ENCODE measurements at regions not wholly inside any gene's neighbourhood (a gene's known extent, or its start where the extent isn't known, plus 50 kb on each side); places are given as distances from the start of the nearest gene placed in this dataset.

DNA sequence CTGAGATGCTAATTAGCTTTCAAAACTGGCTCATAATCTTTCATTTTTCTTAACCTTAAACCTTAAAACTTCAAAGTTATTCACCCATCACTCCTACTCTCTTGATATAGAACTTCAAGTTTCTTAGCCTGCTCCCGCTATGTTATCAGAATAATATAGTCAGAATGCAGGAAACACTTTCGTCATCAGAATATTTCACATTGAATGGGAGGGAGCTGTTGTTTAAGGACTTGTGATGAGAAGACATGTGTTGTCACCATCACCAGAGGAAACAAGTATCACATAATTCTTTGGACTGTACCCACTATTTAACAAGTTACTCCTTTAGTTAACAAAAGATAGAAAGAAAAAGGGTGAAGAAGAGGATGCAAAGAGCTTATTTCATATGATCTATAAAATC is 65.0 kb upstream of the FNDC3A start:
- TF ChIP-seq, protein P1, sequence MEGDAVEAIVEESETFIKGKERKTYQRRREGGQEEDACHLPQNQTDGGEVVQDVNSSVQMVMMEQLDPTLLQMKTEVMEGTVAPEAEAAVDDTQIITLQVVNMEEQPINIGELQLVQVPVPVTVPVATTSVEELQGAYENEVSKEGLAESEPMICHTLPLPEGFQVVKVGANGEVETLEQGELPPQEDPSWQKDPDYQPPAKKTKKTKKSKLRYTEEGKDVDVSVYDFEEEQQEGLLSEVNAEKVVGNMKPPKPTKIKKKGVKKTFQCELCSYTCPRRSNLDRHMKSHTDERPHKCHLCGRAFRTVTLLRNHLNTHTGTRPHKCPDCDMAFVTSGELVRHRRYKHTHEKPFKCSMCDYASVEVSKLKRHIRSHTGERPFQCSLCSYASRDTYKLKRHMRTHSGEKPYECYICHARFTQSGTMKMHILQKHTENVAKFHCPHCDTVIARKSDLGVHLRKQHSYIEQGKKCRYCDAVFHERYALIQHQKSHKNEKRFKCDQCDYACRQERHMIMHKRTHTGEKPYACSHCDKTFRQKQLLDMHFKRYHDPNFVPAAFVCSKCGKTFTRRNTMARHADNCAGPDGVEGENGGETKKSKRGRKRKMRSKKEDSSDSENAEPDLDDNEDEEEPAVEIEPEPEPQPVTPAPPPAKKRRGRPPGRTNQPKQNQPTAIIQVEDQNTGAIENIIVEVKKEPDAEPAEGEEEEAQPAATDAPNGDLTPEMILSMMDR (IDR thresholded peaks at IDR 0.05): no peak
- TF ChIP-seq POLR2A (IDR thresholded peaks at IDR 0.05): no peak
- no peak for DNase-seq
- H3K4me3 ChIP-seq: no peak overlapping the region
- H3K4me1 ChIP-seq: no peaks in the 10 kb centered on the region
- H3K27me3 ChIP-seq: no peaks in the 10 kb centered on the region
- H3K27ac ChIP-seq: no peak overlapping the region
- intact Hi-C loops (cut with DNase I; ENCODE audit: low total_unique reads): no loop called here
- no peaks in the 10 kb centered on the region for H3K9me3 ChIP-seq
- H3K36me3 ChIP-seq: no peaks in the 10 kb centered on the region

DNA sequence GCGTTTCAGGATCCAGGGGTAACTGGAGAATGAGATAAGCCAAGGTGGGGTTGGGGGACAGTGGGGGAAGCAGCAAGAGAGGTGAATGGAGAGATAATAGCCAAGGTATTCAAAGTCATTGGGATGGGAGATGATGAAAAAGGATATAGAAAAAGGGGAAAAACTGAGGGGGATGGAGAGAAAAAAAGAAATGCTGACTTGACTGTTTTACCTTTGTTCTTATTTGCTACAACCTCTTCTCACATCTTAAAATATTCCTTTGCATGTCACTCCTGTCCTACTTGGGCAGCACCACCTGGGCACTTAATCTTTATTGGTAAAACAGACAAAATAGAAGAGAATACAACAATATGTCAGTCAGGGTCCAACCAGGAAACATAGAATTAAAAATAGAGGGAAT is 56.0 kb upstream of the FNDC3A start:
- no peaks in the 10 kb centered on the region for H3K9me3 ChIP-seq
- H3K36me3 ChIP-seq: no peaks in the 10 kb centered on the region
- no peak overlapping the region for H3K27ac ChIP-seq
- no peaks in the 10 kb centered on the region for H3K4me1 ChIP-seq
- no peak overlapping the region for H3K4me3 ChIP-seq
- H3K27me3 ChIP-seq: no peaks in the 10 kb centered on the region
- no peak for DNase-seq
- TF ChIP-seq, protein P1 (IDR thresholded peaks at IDR 0.05): no peak
- TF ChIP-seq POLR2A (IDR thresholded peaks at IDR 0.05): no peak
- intact Hi-C loops (cut with DNase I; ENCODE audit: low total_unique reads): no loop called here

DNA sequence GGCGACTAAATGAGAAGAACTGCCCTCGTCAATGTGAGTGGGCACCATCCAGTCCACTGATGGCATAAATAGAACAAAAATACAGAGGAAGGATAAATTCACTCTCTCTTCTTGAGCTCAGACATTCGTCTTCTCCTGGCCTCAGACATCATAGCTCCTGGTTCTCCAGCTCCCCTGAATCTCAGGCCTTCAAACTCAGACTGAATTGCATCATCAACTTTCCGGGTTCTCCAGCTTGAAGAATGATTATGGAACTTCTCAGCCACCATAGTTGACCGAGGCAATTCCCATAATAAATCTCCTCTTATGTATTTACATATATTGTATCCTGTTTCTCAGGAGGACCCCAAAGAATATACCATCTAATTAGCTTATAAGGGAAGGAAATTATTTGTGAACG is 55.0 kb upstream of the FNDC3A start:
- H3K36me3 ChIP-seq: no peaks in the 10 kb centered on the region
- H3K4me1 ChIP-seq: no peaks in the 10 kb centered on the region
- H3K4me3 ChIP-seq: no peak overlapping the region
- no peak for TF ChIP-seq POLR2A (IDR thresholded peaks at IDR 0.05)
- TF ChIP-seq, protein P1 (IDR thresholded peaks at IDR 0.05): no peak
- no peaks in the 10 kb centered on the region for H3K27me3 ChIP-seq
- no peak for DNase-seq
- intact Hi-C loops (cut with DNase I; ENCODE audit: low total_unique reads): no loop called here
- no peaks in the 10 kb centered on the region for H3K9me3 ChIP-seq
- no peak overlapping the region for H3K27ac ChIP-seq

DNA sequence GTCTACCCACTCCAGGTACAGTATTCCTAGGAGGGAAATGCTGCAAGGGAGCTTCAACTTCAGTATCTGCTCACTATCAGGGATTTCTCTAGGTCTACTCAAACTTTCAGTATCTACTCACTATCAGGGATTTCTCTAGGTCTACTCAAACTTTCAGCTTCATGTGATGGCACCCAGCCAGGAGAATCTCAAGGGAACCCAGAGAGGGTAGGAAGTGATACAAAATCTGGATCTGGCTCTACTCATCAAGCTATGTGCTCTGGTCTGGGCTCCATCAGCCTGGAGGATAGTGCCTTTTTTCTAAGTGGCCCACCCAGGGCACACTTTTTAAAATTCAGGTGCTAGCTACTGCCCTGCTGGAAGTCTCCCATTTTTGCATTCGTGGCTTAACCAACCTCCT is 52.3 kb upstream of the FNDC3A start:
- TF ChIP-seq, protein P1 (IDR thresholded peaks at IDR 0.05): no peak
- no peak for TF ChIP-seq POLR2A (IDR thresholded peaks at IDR 0.05)
- H3K27ac ChIP-seq: no peak overlapping the region
- no peaks in the 10 kb centered on the region for H3K27me3 ChIP-seq
- no peaks in the 10 kb centered on the region for H3K9me3 ChIP-seq
- H3K4me1 ChIP-seq: no peaks in the 10 kb centered on the region
- no peak overlapping the region for H3K4me3 ChIP-seq
- intact Hi-C loops (cut with DNase I; ENCODE audit: low total_unique reads): no loop called here
- DNase-seq: no peak
- H3K36me3 ChIP-seq: no peaks in the 10 kb centered on the region

DNA sequence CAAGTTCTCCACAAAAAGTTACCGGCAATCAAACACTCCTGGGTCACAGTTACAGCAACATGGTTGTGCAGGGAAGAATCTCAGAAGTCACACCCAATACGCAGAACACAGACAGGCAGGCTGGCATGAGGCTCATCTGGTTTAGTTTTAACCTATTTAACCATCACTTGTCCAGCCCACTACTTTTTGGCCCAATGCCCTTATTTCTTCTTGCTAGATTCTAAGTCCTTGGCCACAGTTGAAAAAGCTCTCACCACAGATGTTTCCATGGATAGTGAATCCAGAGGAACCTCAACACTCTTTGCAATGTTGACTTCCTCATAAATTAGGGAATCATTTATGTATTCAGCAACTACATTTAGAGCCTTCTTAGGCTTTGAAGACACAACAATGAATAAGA is 50.7 kb upstream of the FNDC3A start:
- TF ChIP-seq, protein P1 (IDR thresholded peaks at IDR 0.05): no peak
- no peak for TF ChIP-seq POLR2A (IDR thresholded peaks at IDR 0.05)
- no peaks in the 10 kb centered on the region for H3K4me1 ChIP-seq
- DNase-seq: no peak
- intact Hi-C loops (cut with DNase I; ENCODE audit: low total_unique reads): no loop called here
- H3K27me3 ChIP-seq: no peaks in the 10 kb centered on the region
- H3K27ac ChIP-seq: no peak overlapping the region
- H3K36me3 ChIP-seq: no peaks in the 10 kb centered on the region
- no peak overlapping the region for H3K4me3 ChIP-seq
- no peaks in the 10 kb centered on the region for H3K9me3 ChIP-seq

All from uterus (tissue), 3 donors.